ENCODE measurements at regions not wholly inside any gene's neighbourhood (a gene's known extent, or its start where the extent isn't known, plus 50 kb on each side); places are given as distances from the start of the nearest gene placed in this dataset.

- Histone ChIP-seq H3K4me3 (replicated peaks in 1 of 3; ENCODE audit: insufficient read depth in 1 of 3, low read depth in 1 of 3, low read length in 3 of 3) (no peak overlapping the region), H3K9ac (replicated peaks; ENCODE audit: extremely low read depth, insufficient read depth, low read length) (no peak overlapping the region), H3K79me2 (ENCODE audit: control insufficient read depth, insufficient read depth, low read length) (no peaks in the 10 kb centered on the region), H3K27ac (ENCODE audit: insufficient read depth, low read depth, low read length) (no peak overlapping the region), H4K20me1 (replicated peaks; ENCODE audit: control insufficient read depth, extremely low read depth, insufficient read depth, low read length) (no peaks in the 10 kb centered on the region), H3K9me3 (replicated peaks; ENCODE audit: control insufficient read depth, insufficient read depth, low read length) (no peaks in the 10 kb centered on the region), H3K27me3 (ENCODE audit: control insufficient read depth in 2 of 2, insufficient read depth in 2 of 2, low read length in 2 of 2) (no peaks in the 10 kb centered on the region), H3K4me1 (ENCODE audit: control insufficient read depth, extremely low read depth, insufficient read depth, low read length) (no peaks in the 10 kb centered on the region), H3K36me3 (ENCODE audit: control insufficient read depth in 2 of 2, extremely low read depth in 1 of 2, insufficient read depth in 2 of 2, low read length in 2 of 2) (no peaks in the 10 kb centered on the region), H3K4me2 (ENCODE audit: insufficient read depth, low read length) (no peak overlapping the region), H2AFZ (ENCODE audit: low read depth, low read length) (no peak overlapping the region), H3K9me1 (replicated peaks; ENCODE audit: control insufficient read depth, extremely low read depth, insufficient read depth, low read length) (no peaks in the 10 kb centered on the region)
- no peak for FAIRE-seq
- BruUV-seq (replicated peaks) = no TSS peak
- CTCF ChIA-PET = no interaction called here
- dilution Hi-C loops (cut with MboI; ENCODE audit: extremely low pct_ligation_motif_present, low sequenced_read_pairs) = no loop called here
- POLR2A ChIA-PET = no interaction called here
- DNase-seq (ENCODE audit: low read depth, low spot score) = no peak
- no peak for TF ChIP-seq POLR2A (IDR thresholded peaks at IDR 0.05; ENCODE audit: low read depth, low read length)
- TF ChIP-seq FOS (IDR thresholded peaks at IDR 0.05; ENCODE audit: borderline replicate concordance, insufficient read depth, low read length) = no peak
- TF ChIP-seq EZH2 (IDR thresholded peaks at IDR 0.05; ENCODE audit: borderline replicate concordance, low read depth, low read length, severe bottlenecking) = no peak
- no peak for TF ChIP-seq MYC (IDR thresholded peaks at IDR 0.05; ENCODE audit: low read depth, low read length)
- TF ChIP-seq CTCF (IDR thresholded peaks at IDR 0.05; ENCODE audit: extremely low read depth in 1 of 2, insufficient read depth in 1 of 2, low read depth in 1 of 2, low read length in 2 of 2) = no peak
- TF ChIP-seq JUN (IDR thresholded peaks at IDR 0.05; ENCODE audit: borderline replicate concordance, insufficient read depth, insufficient read length, low read depth) = no peak
- TF ChIP-seq MAX (IDR thresholded peaks at IDR 0.05; ENCODE audit: insufficient read depth, insufficient read length) = no peak
- no peak for TF ChIP-seq POLR2AphosphoS5 (IDR thresholded peaks at IDR 0.05; ENCODE audit: insufficient read depth, low read depth, low read length)
- TF ChIP-seq GATA2 (IDR thresholded peaks at IDR 0.05; ENCODE audit: insufficient read depth, insufficient read length, low read depth, low read length) = no peak
- intact Hi-C loops (cut with micrococcal nuclease) = no loop called here
These were observed 82.3 kb upstream of the TLE4 start for GRCh38 chr9:79489261-79490000.
